ENCODE measurements at regions not wholly inside any gene's neighbourhood (a gene's known extent, or its start where the extent isn't known, plus 50 kb on each side); places are given as distances from the start of the nearest gene placed in this dataset.
A peak's percentile ranks its signal among the peaks of the same experiment; 100 is the strongest.

- Mint-ChIP-seq H3K4me1 (no peaks in the 10 kb centered on the region), H3K27ac (no peak overlapping the region), H3K4me3 (no peak overlapping the region), H3K9me3 (no peaks in the 10 kb centered on the region), H3K36me3 (no peaks in the 10 kb centered on the region), H3K27me3 (peaks cover 4 to 20% (median 11%) of the 10 kb centered on the region in 5 donors)
- ATAC-seq (no peak), DNase-seq (no peak)
- POLR2A ChIA-PET = no interaction called here
These were observed 102.8 kb upstream of the CYP1B1 start for GRCh38 chr2:38178556-38179419.

DNA sequence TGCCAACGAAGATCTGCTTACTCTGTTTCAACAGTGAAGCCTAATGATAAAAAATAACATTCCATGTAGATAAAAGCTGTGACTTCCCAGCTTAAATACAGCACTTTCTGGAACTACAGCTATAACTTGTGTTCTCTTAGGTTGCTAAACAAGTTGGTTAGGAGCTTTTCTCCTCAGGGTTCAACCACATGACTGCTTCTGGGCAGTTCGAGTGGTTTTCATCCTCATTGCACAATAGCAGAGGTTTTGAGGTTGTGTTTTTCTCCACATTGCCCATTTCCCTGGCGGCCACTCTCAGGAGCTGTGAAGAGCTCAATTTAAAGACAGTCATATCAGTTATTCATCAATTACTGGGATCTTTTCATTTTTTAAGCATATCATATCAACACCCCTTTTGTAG is 102.2 kb upstream of the CYP1B1 start:
- ATAC-seq = no peak
- no peak overlapping the region for H3K27ac Mint-ChIP-seq
- peaks cover 4 to 20% (median 11%) of the 10 kb centered on the region in 5 donors for H3K27me3 Mint-ChIP-seq
- DNase-seq = no peak
- POLR2A ChIA-PET = no interaction called here
- no peak overlapping the region for H3K4me3 Mint-ChIP-seq
- H3K4me1 Mint-ChIP-seq = no peaks in the 10 kb centered on the region
- H3K9me3 Mint-ChIP-seq = no peaks in the 10 kb centered on the region
- no peaks in the 10 kb centered on the region for H3K36me3 Mint-ChIP-seq

- POLR2A ChIA-PET = no interaction called here
- H3K27me3 Mint-ChIP-seq = peaks cover 2 to 26% (median 15%) of the 10 kb centered on the region in 5 donors
- H3K36me3 Mint-ChIP-seq = no peaks in the 10 kb centered on the region
- H3K4me1 Mint-ChIP-seq = no peaks in the 10 kb centered on the region
- H3K4me3 Mint-ChIP-seq = no peak overlapping the region
- DNase-seq = no peak
- ATAC-seq = no peak
- H3K9me3 Mint-ChIP-seq = no peaks in the 10 kb centered on the region
- H3K27ac Mint-ChIP-seq = no peak overlapping the region
These were observed 100.7 kb upstream of the CYP1B1 start for GRCh38 chr2:38176619-38177021.

GRCh38 chr2:38174646-38175423 is 98.9 kb upstream of the CYP1B1 start:
- ATAC-seq (no peak), DNase-seq (no peak)
- H3K4me3 Mint-ChIP-seq = no peak overlapping the region
- H3K27me3 Mint-ChIP-seq = peaks cover 9 to 31% (median 13%) of the 10 kb centered on the region in 5 donors
- H3K4me1 Mint-ChIP-seq = no peaks in the 10 kb centered on the region
- no peak overlapping the region for H3K27ac Mint-ChIP-seq
- POLR2A ChIA-PET = no interaction called here
- no peaks in the 10 kb centered on the region for H3K9me3 Mint-ChIP-seq
- H3K36me3 Mint-ChIP-seq = no peaks in the 10 kb centered on the region

DNA sequence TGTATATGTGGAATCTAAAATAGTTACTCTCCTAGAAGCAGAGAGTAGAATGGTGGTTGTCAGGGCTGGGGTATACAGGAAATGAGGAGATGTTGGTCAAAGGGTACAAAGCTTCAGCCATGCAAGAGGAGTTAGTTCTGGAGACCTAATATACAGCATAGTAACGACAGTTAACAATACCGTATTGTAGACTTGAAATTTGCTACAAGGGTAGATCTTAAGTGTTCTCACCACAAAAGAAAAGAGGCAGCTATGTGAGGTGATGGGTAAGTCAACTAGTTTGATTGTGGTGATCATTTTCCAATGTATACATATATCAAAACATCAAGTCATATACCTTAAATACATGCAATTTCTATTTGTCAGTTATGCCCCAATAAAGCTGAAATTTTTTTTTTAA is 98.2 kb upstream of the CYP1B1 start:
- ATAC-seq = no peak
- H3K27ac Mint-ChIP-seq = no peak overlapping the region
- no peaks in the 10 kb centered on the region for H3K36me3 Mint-ChIP-seq
- peaks cover 9 to 31% (median 14%) of the 10 kb centered on the region in 5 donors for H3K27me3 Mint-ChIP-seq
- no peak overlapping the region for H3K4me3 Mint-ChIP-seq
- POLR2A ChIA-PET = no interaction called here
- H3K9me3 Mint-ChIP-seq = no peaks in the 10 kb centered on the region
- DNase-seq = no peak
- H3K4me1 Mint-ChIP-seq = no peaks in the 10 kb centered on the region

- no peak for ATAC-seq
- H3K27me3 Mint-ChIP-seq = peaks cover 9 to 31% (median 16%) of the 10 kb centered on the region in 5 donors
- no peaks in the 10 kb centered on the region for H3K4me1 Mint-ChIP-seq
- no peaks in the 10 kb centered on the region for H3K36me3 Mint-ChIP-seq
- no peak overlapping the region for H3K27ac Mint-ChIP-seq
- POLR2A ChIA-PET = no interaction called here
- no peak for DNase-seq
- H3K4me3 Mint-ChIP-seq = no peak overlapping the region
- no peaks in the 10 kb centered on the region for H3K9me3 Mint-ChIP-seq
These were observed 97.7 kb upstream of the CYP1B1 start for GRCh38 chr2:38173683-38174082.

GRCh38 chr2:38171208-38171855 is 95.4 kb upstream of the CYP1B1 start:
- no peak overlapping the region for H3K27ac Mint-ChIP-seq
- POLR2A ChIA-PET = no interaction called here
- peaks cover 8 to 35% (median 20%) of the 10 kb centered on the region in 5 donors for H3K27me3 Mint-ChIP-seq
- no peaks in the 10 kb centered on the region for H3K36me3 Mint-ChIP-seq
- H3K4me1 Mint-ChIP-seq = no peaks in the 10 kb centered on the region
- no peaks in the 10 kb centered on the region for H3K9me3 Mint-ChIP-seq
- ATAC-seq = no peak
- DNase-seq = no peak
- no peak overlapping the region for H3K4me3 Mint-ChIP-seq

- H3K9me3 Mint-ChIP-seq = no peaks in the 10 kb centered on the region
- H3K4me1 Mint-ChIP-seq = no peaks in the 10 kb centered on the region
- no peak overlapping the region for H3K27ac Mint-ChIP-seq
- H3K36me3 Mint-ChIP-seq = no peaks in the 10 kb centered on the region
- POLR2A ChIA-PET = no interaction called here
- H3K4me3 Mint-ChIP-seq = no peak overlapping the region
- ATAC-seq = no peak
- DNase-seq = no peak
- peaks cover 11 to 35% (median 22%) of the 10 kb centered on the region in 5 donors for H3K27me3 Mint-ChIP-seq
These were observed 94.8 kb upstream of the CYP1B1 start for GRCh38 chr2:38170733-38171132.

DNA sequence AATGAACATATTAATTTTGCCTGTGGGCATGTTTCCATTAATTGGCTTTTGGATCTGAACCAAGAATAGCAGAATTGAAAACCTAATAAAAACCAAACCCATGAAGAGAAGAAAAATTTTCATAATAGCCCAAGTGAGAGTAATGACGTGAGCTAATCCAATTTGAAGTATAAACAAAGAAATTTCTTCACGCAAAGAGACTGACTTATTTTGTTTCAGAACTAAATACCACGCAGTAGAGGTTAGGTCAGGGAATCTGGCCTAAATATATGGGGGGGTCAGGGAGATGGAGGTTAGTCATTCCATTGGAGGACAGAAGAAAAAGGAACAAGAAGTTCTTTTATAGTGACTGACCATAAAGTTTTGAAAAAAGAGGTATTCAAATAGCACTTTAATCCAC is 94.1 kb upstream of the CYP1B1 start:
- DNase-seq (no peak), ATAC-seq (no peak)
- POLR2A ChIA-PET = no interaction called here
- Mint-ChIP-seq H3K27me3 (peaks cover 13 to 39% (median 23%) of the 10 kb centered on the region in 5 donors), H3K4me3 (no peak overlapping the region), H3K36me3 (no peaks in the 10 kb centered on the region), H3K27ac (peak overlapping the region in 1 of 10 donors; percentile 37), H3K4me1 (no peaks in the 10 kb centered on the region), H3K9me3 (no peaks in the 10 kb centered on the region)

- ATAC-seq = no peak
- Mint-ChIP-seq H3K36me3 (no peaks in the 10 kb centered on the region), H3K27me3 (peaks cover 17 to 45% (median 23%) of the 10 kb centered on the region in 5 donors), H3K9me3 (no peaks in the 10 kb centered on the region), H3K27ac (no peak overlapping the region), H3K4me1 (no peaks in the 10 kb centered on the region), H3K4me3 (no peak overlapping the region)
- DNase-seq = no peak
- POLR2A ChIA-PET = no interaction called here
These were observed 92.9 kb upstream of the CYP1B1 start for GRCh38 chr2:38168710-38169480.

GRCh38 chr2:38167968-38168350 is 92.0 kb upstream of the CYP1B1 start:
- no peak for ATAC-seq
- Mint-ChIP-seq H3K27me3 (peaks cover 17 to 47% (median 23%) of the 10 kb centered on the region in 5 donors), H3K36me3 (no peaks in the 10 kb centered on the region)

DNA sequence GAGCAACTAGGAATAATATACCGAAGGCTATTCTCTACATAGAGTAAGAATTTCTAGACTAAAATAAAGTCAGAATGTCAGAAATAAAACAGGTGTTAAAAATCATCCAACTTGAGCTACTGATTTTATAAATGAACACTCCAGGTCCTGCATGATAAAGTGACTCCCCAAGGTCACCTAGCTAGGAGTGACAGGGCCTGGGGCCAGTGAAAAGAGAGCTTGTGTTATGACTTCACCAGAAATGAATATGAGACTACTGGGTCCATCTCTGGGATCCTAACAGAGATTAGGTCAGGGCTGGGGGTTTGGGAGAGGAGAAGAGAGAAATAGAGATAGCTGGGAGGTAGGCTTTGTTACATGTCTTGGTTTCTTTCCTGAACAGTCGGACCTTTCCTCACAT is 89.7 kb upstream of the CYP1B1 start:
- no peak overlapping the region for H3K27ac Mint-ChIP-seq
- H3K9me3 Mint-ChIP-seq = no peaks in the 10 kb centered on the region
- no peak for ATAC-seq
- H3K36me3 Mint-ChIP-seq = no peaks in the 10 kb centered on the region
- peaks cover 21 to 44% (median 25%) of the 10 kb centered on the region in 5 donors for H3K27me3 Mint-ChIP-seq
- no peak for DNase-seq
- H3K4me3 Mint-ChIP-seq = no peak overlapping the region
- POLR2A ChIA-PET = no interaction called here
- no peaks in the 10 kb centered on the region for H3K4me1 Mint-ChIP-seq

More at GRCh38 chr2:38167968-38168350, 92.0 kb upstream of the CYP1B1 start:
- POLR2A ChIA-PET = no interaction called here
- DNase-seq = no peak
- H3K4me1 Mint-ChIP-seq = no peaks in the 10 kb centered on the region
- no peak overlapping the region for H3K27ac Mint-ChIP-seq
- no peak overlapping the region for H3K4me3 Mint-ChIP-seq
- H3K9me3 Mint-ChIP-seq = no peaks in the 10 kb centered on the region

Data from naive thymus-derived CD8-positive, alpha-beta T cell (primary cell).